DND-41 (cell line): ENCODE measurements at regions not wholly inside any gene's neighbourhood (a gene's known extent, or its start where the extent isn't known, plus 50 kb on each side); places are given as distances from the start of the nearest gene placed in this dataset.

ENCODE experiments used
- EZH2 ChIP-seq: IDR thresholded peaks from 3 replicates; pipeline ENCODE4 v1.6.1; 2012; ENCODE audit warnings: borderline replicate concordance, low read depth, mild to moderate bottlenecking, moderate library complexity, low read length, inconsistent platforms; ENCODE audit not compliant: severe bottlenecking
- TF ChIP-seq, protein P1 (sequence below): IDR thresholded peaks from 2 replicates; pipeline ENCODE4 v1.5.1; 2012; ENCODE audit warnings: borderline replicate concordance, low read length, moderate library complexity, mild to moderate bottlenecking; ENCODE audit not compliant: poor library complexity, severe bottlenecking; ENCODE audit errors: extremely low read depth

DNA sequence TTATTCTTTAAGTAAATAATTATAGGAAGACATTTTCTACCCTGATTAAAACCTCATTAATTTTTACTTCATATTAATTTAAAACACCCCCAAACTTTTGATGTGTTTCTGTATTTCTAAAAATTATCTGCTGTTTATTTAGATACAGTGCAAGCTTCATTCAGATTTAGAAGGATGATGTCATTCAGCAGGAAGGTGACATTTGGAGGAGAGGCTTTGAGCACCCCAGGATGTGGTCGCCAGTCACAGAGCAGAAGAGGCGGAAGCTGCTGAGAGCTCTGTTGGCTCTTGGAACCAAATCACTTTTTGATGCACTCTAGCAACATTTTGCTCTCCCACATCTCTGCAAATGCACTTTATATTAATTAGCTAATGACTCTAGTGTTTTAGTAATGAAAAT lies 233.9 kb upstream of the CACNA2D1 start:
- TF ChIP-seq, protein P1, sequence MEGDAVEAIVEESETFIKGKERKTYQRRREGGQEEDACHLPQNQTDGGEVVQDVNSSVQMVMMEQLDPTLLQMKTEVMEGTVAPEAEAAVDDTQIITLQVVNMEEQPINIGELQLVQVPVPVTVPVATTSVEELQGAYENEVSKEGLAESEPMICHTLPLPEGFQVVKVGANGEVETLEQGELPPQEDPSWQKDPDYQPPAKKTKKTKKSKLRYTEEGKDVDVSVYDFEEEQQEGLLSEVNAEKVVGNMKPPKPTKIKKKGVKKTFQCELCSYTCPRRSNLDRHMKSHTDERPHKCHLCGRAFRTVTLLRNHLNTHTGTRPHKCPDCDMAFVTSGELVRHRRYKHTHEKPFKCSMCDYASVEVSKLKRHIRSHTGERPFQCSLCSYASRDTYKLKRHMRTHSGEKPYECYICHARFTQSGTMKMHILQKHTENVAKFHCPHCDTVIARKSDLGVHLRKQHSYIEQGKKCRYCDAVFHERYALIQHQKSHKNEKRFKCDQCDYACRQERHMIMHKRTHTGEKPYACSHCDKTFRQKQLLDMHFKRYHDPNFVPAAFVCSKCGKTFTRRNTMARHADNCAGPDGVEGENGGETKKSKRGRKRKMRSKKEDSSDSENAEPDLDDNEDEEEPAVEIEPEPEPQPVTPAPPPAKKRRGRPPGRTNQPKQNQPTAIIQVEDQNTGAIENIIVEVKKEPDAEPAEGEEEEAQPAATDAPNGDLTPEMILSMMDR: no peak
- no peak for TF ChIP-seq EZH2
